ENCODE measurements at regions not wholly inside any gene's neighbourhood (a gene's known extent, or its start where the extent isn't known, plus 50 kb on each side); places are given as distances from the start of the nearest gene placed in this dataset.
A peak's percentile ranks its signal among the peaks of the same experiment; 100 is the strongest.

GRCh38 chr7:22911889-22912288 lies 89.2 kb upstream of the TOMM7 start:
- no peak for DNase-seq (ENCODE audit: low spot score)

- no peak for DNase-seq (ENCODE audit: low spot score)
Measured at GRCh38 chr7:22909917-22910316, 87.3 kb upstream of the TOMM7 start.

- no peak for DNase-seq (ENCODE audit: low spot score)
Measured at GRCh38 chr7:22907805-22908204, 85.2 kb upstream of the TOMM7 start.

- DNase-seq (ENCODE audit: low spot score): no peak
Measured at GRCh38 chr7:22900784-22901183, 78.1 kb upstream of the TOMM7 start.

GRCh38 chr7:22900101-22900500 lies 77.5 kb upstream of the TOMM7 start:
- no peak for DNase-seq (ENCODE audit: low spot score)

GRCh38 chr7:22896917-22897316 lies 74.3 kb upstream of the TOMM7 start:
- DNase-seq (ENCODE audit: low spot score): no peak

GRCh38 chr7:22895828-22896165 lies 73.1 kb upstream of the TOMM7 start:
- no peak for DNase-seq (ENCODE audit: low spot score)

- DNase-seq (ENCODE audit: low spot score): no peak
Measured at GRCh38 chr7:22895140-22895827, 72.6 kb upstream of the TOMM7 start.

- no peak for DNase-seq (ENCODE audit: low spot score)
Measured at GRCh38 chr7:22894546-22894945, 71.9 kb upstream of the TOMM7 start.

- no peak for DNase-seq (ENCODE audit: low spot score)
Measured at GRCh38 chr7:22890773-22891172, 68.1 kb upstream of the TOMM7 start.

GRCh38 chr7:22885797-22886261 lies 63.2 kb upstream of the TOMM7 start:
- peak; percentile 47 for DNase-seq (ENCODE audit: low spot score)

GRCh38 chr7:22884911-22885788 lies 62.5 kb upstream of the TOMM7 start:
- DNase-seq (ENCODE audit: low spot score): no peak

- no peak for DNase-seq (ENCODE audit: low spot score)
Measured at GRCh38 chr7:22882106-22882505, 59.5 kb upstream of the TOMM7 start.

GRCh38 chr7:22879709-22880306 lies 57.2 kb upstream of the TOMM7 start:
- DNase-seq (ENCODE audit: low spot score): no peak

- DNase-seq (ENCODE audit: low spot score): no peak
Measured at GRCh38 chr7:22879280-22879679, 56.6 kb upstream of the TOMM7 start.

GRCh38 chr7:22876986-22877729 lies 54.5 kb upstream of the TOMM7 start:
- DNase-seq (ENCODE audit: low spot score): no peak

GRCh38 chr7:22875470-22875869 lies 52.8 kb upstream of the TOMM7 start:
- no peak for DNase-seq (ENCODE audit: low spot score)

- no peak for DNase-seq (ENCODE audit: low spot score)
Measured at GRCh38 chr7:22874904-22875303, 52.3 kb upstream of the TOMM7 start.
